Activated B cell treated with CpG ODN at 0.5 μM for 24 hours (primary cell): ENCODE measurements at regions not wholly inside any gene's neighbourhood (a gene's known extent, or its start where the extent isn't known, plus 50 kb on each side); places are given as distances from the start of the nearest gene placed in this dataset.

Experiments
- ATAC-seq: fragments of 200-7000 bp; cut with Tn5 transposase; one replicate; pipeline ENCODE4 v1.10.0; 2021; ENCODE audit warnings: low read depth, mild to moderate bottlenecking, moderate library complexity
- CTCF ChIA-PET: fragments of 350-600 bp; sonication (Branson Sonifier 250); formaldehyde crosslinking; loops from one replicate; lab custom pipeline; 2021; ENCODE audit warnings: antibody characterized with exemption; lab: Charles Lee
- POLR2A ChIA-PET: fragments of 350-600 bp; sonication (Branson Sonifier 250); formaldehyde crosslinking; loops from one replicate; lab custom pipeline; 2021; ENCODE audit warnings: antibody characterized with exemption; lab: Charles Lee
- DNase-seq: peaks from one replicate; pipeline ENCODE4 v3.0.0; 2022
- H3K27ac Mint-ChIP-seq: one replicate; pipeline ENCODE4 v1.8.0; 2020; ENCODE audit warnings: mixed read lengths
- H3K27me3 Mint-ChIP-seq: one replicate; pipeline ENCODE4 v1.8.0; 2021; ENCODE audit warnings: mixed read lengths
- H3K36me3 Mint-ChIP-seq: one replicate; pipeline ENCODE4 v1.8.0; 2021; ENCODE audit warnings: low read depth, mixed read lengths
- H3K4me1 Mint-ChIP-seq: one replicate; pipeline ENCODE4 v1.8.0; 2021; ENCODE audit warnings: mixed read lengths
- H3K4me3 Mint-ChIP-seq: one replicate; pipeline ENCODE4 v1.8.0; 2020; ENCODE audit warnings: mild to moderate bottlenecking, mixed read lengths
- H3K9me3 Mint-ChIP-seq: one replicate; pipeline ENCODE4 v1.8.0; 2020; ENCODE audit warnings: mixed read lengths
- intact Hi-C: fragments of 100-400 bp; cut with micrococcal nuclease; formaldehyde crosslinking; loops from one replicate; pipeline ENCODE4 v1.15.1; 2024
- TF ChIP-seq, protein P1 (sequence below): fragments of 200-600 bp; IDR thresholded peaks from one replicate; pipeline ENCODE4 v1.8.0; 2022; ENCODE audit warnings: antibody characterized with exemption, mild to moderate bottlenecking

- ATAC-seq = no peak
Observed at GRCh38 chr3:159655202-159655601, 333.4 kb upstream of the IL12A start.

DNA sequence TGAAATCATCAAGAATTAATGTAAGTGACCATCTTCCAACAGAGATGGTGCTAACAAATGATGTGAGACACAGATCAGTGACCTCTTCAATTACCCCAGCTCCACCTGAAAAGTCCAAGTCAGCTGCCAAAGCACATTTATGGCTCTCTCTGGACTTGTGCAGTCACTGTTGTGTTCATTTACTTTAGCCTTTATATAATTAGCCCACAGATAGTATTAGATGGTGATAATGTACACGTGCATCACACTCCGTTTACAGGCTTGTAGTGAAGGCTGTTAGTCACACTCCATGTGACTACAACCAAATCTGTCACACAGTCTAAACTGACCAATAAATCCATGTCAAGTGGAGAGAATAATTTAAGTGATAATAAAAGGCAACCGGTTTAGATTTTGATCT lies 331.5 kb upstream of the IL12A start:
- Mint-ChIP-seq H3K27me3 (no peaks in the 10 kb centered on the region), H3K4me1 (no peaks in the 10 kb centered on the region), H3K9me3 (no peaks in the 10 kb centered on the region), H3K27ac (no peak overlapping the region), H3K4me3 (no peak overlapping the region), H3K36me3 (no peaks in the 10 kb centered on the region)
- POLR2A ChIA-PET = no interaction called here
- DNase-seq (no peak), ATAC-seq (no peak)
- CTCF ChIA-PET = no interaction called here
- intact Hi-C loops = no loop called here
- TF ChIP-seq, protein P1, sequence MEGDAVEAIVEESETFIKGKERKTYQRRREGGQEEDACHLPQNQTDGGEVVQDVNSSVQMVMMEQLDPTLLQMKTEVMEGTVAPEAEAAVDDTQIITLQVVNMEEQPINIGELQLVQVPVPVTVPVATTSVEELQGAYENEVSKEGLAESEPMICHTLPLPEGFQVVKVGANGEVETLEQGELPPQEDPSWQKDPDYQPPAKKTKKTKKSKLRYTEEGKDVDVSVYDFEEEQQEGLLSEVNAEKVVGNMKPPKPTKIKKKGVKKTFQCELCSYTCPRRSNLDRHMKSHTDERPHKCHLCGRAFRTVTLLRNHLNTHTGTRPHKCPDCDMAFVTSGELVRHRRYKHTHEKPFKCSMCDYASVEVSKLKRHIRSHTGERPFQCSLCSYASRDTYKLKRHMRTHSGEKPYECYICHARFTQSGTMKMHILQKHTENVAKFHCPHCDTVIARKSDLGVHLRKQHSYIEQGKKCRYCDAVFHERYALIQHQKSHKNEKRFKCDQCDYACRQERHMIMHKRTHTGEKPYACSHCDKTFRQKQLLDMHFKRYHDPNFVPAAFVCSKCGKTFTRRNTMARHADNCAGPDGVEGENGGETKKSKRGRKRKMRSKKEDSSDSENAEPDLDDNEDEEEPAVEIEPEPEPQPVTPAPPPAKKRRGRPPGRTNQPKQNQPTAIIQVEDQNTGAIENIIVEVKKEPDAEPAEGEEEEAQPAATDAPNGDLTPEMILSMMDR = no peak

More at GRCh38 chr3:159655202-159655601, 333.4 kb upstream of the IL12A start:
- intact Hi-C loops = no loop called here
- DNase-seq = no peak
- no peak overlapping the region for H3K27ac Mint-ChIP-seq
- H3K9me3 Mint-ChIP-seq = no peaks in the 10 kb centered on the region
- no peaks in the 10 kb centered on the region for H3K4me1 Mint-ChIP-seq
- no peak overlapping the region for H3K4me3 Mint-ChIP-seq
- H3K27me3 Mint-ChIP-seq = no peaks in the 10 kb centered on the region
- TF ChIP-seq, protein P1 = no peak
- POLR2A ChIA-PET = no interaction called here
- no peaks in the 10 kb centered on the region for H3K36me3 Mint-ChIP-seq
- CTCF ChIA-PET = no interaction called here

DNA sequence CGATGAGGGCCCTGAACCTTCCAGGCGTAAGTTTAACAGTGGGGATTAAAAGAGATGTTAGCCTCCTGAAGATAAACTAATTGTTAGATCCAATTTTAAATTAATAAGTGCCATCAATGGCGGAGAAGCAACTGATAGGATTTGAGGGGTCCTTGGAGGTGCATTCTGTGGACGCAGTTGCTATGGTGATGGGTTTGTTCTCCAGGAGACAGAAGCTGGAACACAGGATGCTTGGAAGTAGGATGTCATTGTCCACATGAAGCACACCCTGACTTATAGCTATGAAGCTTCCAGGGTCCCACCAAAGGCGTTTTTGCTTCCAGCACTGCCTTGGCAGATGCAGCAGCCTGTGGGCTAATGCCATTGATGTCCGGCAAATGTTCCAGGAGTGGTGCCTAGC lies 331.0 kb upstream of the IL12A start:
- no peaks in the 10 kb centered on the region for H3K27me3 Mint-ChIP-seq
- H3K9me3 Mint-ChIP-seq = peaks cover 2% of the 10 kb centered on the region
- no peak overlapping the region for H3K27ac Mint-ChIP-seq
- DNase-seq = no peak
- TF ChIP-seq, protein P1 = no peak
- no peak for ATAC-seq
- POLR2A ChIA-PET = no interaction called here
- CTCF ChIA-PET = no interaction called here
- no peak overlapping the region for H3K4me3 Mint-ChIP-seq
- H3K4me1 Mint-ChIP-seq = no peaks in the 10 kb centered on the region
- intact Hi-C loops = no loop called here
- no peaks in the 10 kb centered on the region for H3K36me3 Mint-ChIP-seq

DNA sequence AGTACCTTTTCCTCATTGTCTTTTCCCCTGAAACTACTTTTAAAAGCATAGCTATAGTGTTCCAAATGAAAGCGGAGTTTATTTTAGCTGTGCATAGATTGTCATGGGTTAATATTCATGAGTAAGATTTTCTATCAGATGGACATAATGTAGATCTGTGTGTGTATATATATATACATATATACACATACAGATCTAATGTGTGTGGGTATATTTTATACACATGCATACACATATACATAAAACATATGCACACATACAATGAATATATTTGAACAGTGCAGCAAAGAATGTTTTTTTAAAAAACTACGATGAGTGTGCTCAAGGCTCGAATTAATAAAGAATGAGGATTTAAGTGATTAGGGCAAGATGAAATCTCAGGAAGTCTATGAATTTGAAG lies 328.3 kb upstream of the IL12A start:
- no peak overlapping the region for H3K4me3 Mint-ChIP-seq
- CTCF ChIA-PET = no interaction called here
- DNase-seq (no peak), ATAC-seq (no peak)
- intact Hi-C loops = no loop called here
- no peaks in the 10 kb centered on the region for H3K36me3 Mint-ChIP-seq
- peaks cover 2% of the 10 kb centered on the region for H3K9me3 Mint-ChIP-seq
- H3K27me3 Mint-ChIP-seq = no peaks in the 10 kb centered on the region
- TF ChIP-seq, protein P1 = no peak
- no peaks in the 10 kb centered on the region for H3K4me1 Mint-ChIP-seq
- H3K27ac Mint-ChIP-seq = no peak overlapping the region
- POLR2A ChIA-PET = no interaction called here

GRCh38 chr3:159660901-159661300 lies 327.7 kb upstream of the IL12A start:
- Mint-ChIP-seq H3K4me1 (no peaks in the 10 kb centered on the region), H3K27ac (no peak overlapping the region), H3K36me3 (no peaks in the 10 kb centered on the region), H3K4me3 (no peak overlapping the region), H3K27me3 (no peaks in the 10 kb centered on the region), H3K9me3 (peaks cover 2% of the 10 kb centered on the region)
- CTCF ChIA-PET = no interaction called here
- DNase-seq (no peak), ATAC-seq (no peak)
- intact Hi-C loops = no loop called here
- TF ChIP-seq, protein P1 = no peak
- POLR2A ChIA-PET = no interaction called here
